ENCODE measurements at regions not wholly inside any gene's neighbourhood (a gene's known extent, or its start where the extent isn't known, plus 50 kb on each side); places are given as distances from the start of the nearest gene placed in this dataset.
"Not testable (repeated sequence)": the region's sequence is repeated elsewhere in the genome, so short reads cannot be mapped to it uniquely, and the experiment has no call there.

GRCh38 chr2:184294831-184295230 lies 303.5 kb upstream of the ZNF804A start:
- Histone ChIP-seq H3K27me3 (ENCODE audit: insufficient read depth, low read length) (no peaks in the 10 kb centered on the region), H3K36me3 (ENCODE audit: insufficient read depth, low read length) (no peaks in the 10 kb centered on the region), H3K79me2 (ENCODE audit: control insufficient read depth, insufficient read depth, low read length, unreplicated experiment) (no peaks in the 10 kb centered on the region), H3K4me3 (ENCODE audit: low read depth, low read length) (no peak overlapping the region), H2AFZ (ENCODE audit: low read length, unreplicated experiment) (no peak overlapping the region), H3K27ac (ENCODE audit: low read depth, low read length) (no peak overlapping the region), H3K4me1 (ENCODE audit: control insufficient read depth, insufficient read depth, low read length, unreplicated experiment) (no peaks in the 10 kb centered on the region)

- no peak overlapping the region for H3K4me3 ChIP-seq (ENCODE audit: low read depth, low read length)
- H3K27me3 ChIP-seq (ENCODE audit: insufficient read depth, low read length): no peaks in the 10 kb centered on the region
- H2AFZ ChIP-seq (ENCODE audit: low read length, unreplicated experiment): no peak overlapping the region
- H3K27ac ChIP-seq (ENCODE audit: low read depth, low read length): no peak overlapping the region
- no peaks in the 10 kb centered on the region for H3K36me3 ChIP-seq (ENCODE audit: insufficient read depth, low read length)
- H3K79me2 ChIP-seq (ENCODE audit: control insufficient read depth, insufficient read depth, low read length, unreplicated experiment): no peaks in the 10 kb centered on the region
- no peaks in the 10 kb centered on the region for H3K4me1 ChIP-seq (ENCODE audit: control insufficient read depth, insufficient read depth, low read length, unreplicated experiment)
Observed at GRCh38 chr2:184297085-184297484, 301.2 kb upstream of the ZNF804A start.

DNA sequence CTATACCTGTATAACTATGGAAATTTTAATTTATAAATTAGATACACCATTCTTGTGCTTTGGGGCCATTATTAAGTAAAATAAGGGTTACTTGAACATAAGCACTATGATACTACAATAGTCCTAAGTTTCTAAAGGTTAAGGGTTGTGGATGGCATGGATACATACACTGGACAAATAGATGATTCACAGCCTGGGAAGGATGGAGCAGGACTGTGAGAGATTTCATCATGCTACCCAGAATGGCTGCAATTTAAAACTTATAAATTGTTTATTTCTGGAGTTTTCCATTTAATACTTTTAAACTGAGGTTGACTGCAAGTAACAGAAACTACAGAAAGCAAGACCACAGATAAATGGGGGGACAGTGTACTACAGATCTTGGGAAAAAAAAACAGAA lies 295.8 kb upstream of the ZNF804A start:
- H3K4me3 ChIP-seq (ENCODE audit: low read depth, low read length): no peak overlapping the region
- no peak overlapping the region for H3K27ac ChIP-seq (ENCODE audit: low read depth, low read length)
- no peaks in the 10 kb centered on the region for H3K79me2 ChIP-seq (ENCODE audit: control insufficient read depth, insufficient read depth, low read length, unreplicated experiment)
- H3K36me3 ChIP-seq (ENCODE audit: insufficient read depth, low read length): no peaks in the 10 kb centered on the region
- no peaks in the 10 kb centered on the region for H3K4me1 ChIP-seq (ENCODE audit: control insufficient read depth, insufficient read depth, low read length, unreplicated experiment)
- no peaks in the 10 kb centered on the region for H3K27me3 ChIP-seq (ENCODE audit: insufficient read depth, low read length)
- H2AFZ ChIP-seq (ENCODE audit: low read length, unreplicated experiment): no peak overlapping the region

DNA sequence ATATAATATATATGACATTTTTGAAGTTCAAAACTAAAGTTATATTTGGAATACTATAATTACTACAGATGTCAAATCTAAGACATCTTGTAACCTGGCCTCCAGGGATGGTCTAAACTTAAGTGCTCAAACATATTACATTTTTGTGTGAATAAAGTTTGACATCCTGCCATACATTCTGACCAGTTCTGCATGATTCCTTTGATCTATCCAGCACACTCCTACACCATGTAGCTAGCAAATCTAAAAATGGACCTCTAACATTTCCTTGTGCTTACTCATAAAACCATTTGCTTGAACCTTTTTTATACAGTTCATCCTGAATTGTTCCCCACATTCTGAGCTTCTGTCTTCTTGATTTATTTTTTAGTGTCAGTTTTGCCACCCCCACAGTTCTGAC lies 294.3 kb upstream of the ZNF804A start:
- Histone ChIP-seq H3K79me2 (ENCODE audit: control insufficient read depth, insufficient read depth, low read length, unreplicated experiment) (no peaks in the 10 kb centered on the region), H3K36me3 (ENCODE audit: insufficient read depth, low read length) (no peaks in the 10 kb centered on the region), H3K4me3 (ENCODE audit: low read depth, low read length) (no peak overlapping the region), H2AFZ (ENCODE audit: low read length, unreplicated experiment) (no peak overlapping the region), H3K4me1 (ENCODE audit: control insufficient read depth, insufficient read depth, low read length, unreplicated experiment) (no peaks in the 10 kb centered on the region), H3K27me3 (ENCODE audit: insufficient read depth, low read length) (no peaks in the 10 kb centered on the region), H3K27ac (ENCODE audit: low read depth, low read length) (no peak overlapping the region)

DNA sequence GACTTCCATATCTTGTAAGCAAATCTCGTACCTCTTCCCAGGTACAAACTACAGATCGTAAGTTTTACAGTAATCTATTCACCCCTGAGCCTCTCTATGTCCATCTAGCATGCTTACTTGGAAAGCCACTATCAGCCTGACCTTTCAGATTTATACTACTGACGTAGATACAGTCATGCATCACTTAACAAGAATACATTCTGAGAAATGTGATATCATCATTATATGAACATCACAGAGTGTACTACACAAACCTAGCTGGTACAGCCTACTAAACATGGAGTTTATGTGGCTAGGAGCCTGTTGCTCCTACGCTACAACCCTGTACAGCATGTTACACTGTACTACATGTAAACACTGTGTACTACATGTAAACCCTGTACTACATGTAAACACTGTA lies 293.2 kb upstream of the ZNF804A start:
- Histone ChIP-seq H3K4me1 (ENCODE audit: control insufficient read depth, insufficient read depth, low read length, unreplicated experiment) (no peaks in the 10 kb centered on the region), H3K27me3 (ENCODE audit: insufficient read depth, low read length) (no peaks in the 10 kb centered on the region), H3K27ac (ENCODE audit: low read depth, low read length) (no peak overlapping the region), H3K4me3 (ENCODE audit: low read depth, low read length) (no peak overlapping the region), H2AFZ (ENCODE audit: low read length, unreplicated experiment) (no peak overlapping the region), H3K79me2 (ENCODE audit: control insufficient read depth, insufficient read depth, low read length, unreplicated experiment) (no peaks in the 10 kb centered on the region), H3K36me3 (ENCODE audit: insufficient read depth, low read length) (no peaks in the 10 kb centered on the region)

DNA sequence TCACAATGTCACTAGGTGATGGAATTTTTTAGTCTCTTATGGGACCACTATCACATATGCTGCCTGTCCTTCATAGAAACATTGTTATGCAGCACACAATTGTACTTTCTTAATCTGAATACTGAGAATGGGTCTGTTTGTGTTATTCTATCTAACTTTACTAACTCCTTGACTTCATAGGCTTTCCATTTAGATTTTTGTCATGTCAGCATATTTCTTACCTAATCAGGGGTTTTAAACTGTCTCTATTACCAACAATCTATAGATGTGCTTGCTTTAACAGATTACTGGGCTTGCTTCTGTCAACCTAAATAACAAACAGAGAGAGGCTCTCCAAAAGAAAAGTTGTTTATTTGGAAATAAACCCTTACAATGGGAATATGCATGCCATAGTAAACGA lies 289.6 kb upstream of the ZNF804A start:
- Histone ChIP-seq H2AFZ (ENCODE audit: low read length, unreplicated experiment) (no peak overlapping the region), H3K36me3 (ENCODE audit: insufficient read depth, low read length) (no peaks in the 10 kb centered on the region), H3K4me3 (ENCODE audit: low read depth, low read length) (no peak overlapping the region), H3K79me2 (ENCODE audit: control insufficient read depth, insufficient read depth, low read length, unreplicated experiment) (no peaks in the 10 kb centered on the region), H3K4me1 (ENCODE audit: control insufficient read depth, insufficient read depth, low read length, unreplicated experiment) (no peaks in the 10 kb centered on the region), H3K27ac (ENCODE audit: low read depth, low read length) (no peak overlapping the region), H3K27me3 (ENCODE audit: insufficient read depth, low read length) (no peaks in the 10 kb centered on the region)

DNA sequence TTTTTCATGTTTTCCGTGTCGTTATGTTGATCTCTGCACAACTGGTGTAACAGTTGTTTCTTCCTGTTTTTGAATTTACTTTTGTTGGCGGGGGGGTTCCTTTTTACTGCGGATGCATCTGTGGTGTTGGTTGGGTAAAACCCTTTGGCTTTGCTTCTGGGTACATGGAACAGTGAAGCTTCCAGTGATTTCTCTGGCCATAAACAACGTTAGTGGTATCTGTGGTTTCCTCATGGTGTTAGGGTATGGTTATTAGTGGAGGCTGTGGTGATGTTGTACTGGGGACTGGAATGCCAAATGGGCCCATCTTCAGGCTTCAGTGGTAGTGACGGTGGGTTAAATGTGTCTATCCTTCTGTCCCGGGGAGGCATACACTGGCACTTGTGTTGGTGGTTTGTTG lies 285.4 kb upstream of the ZNF804A start:
- Histone ChIP-seq H3K79me2 (ENCODE audit: control insufficient read depth, insufficient read depth, low read length, unreplicated experiment) (no peaks in the 10 kb centered on the region), H3K4me3 (ENCODE audit: low read depth, low read length) (no peak overlapping the region), H3K4me1 (ENCODE audit: control insufficient read depth, insufficient read depth, low read length, unreplicated experiment) (no peaks in the 10 kb centered on the region), H3K27ac (ENCODE audit: low read depth, low read length) (no peak overlapping the region), H2AFZ (ENCODE audit: low read length, unreplicated experiment) (no peak overlapping the region), H3K27me3 (ENCODE audit: insufficient read depth, low read length) (no peaks in the 10 kb centered on the region), H3K36me3 (ENCODE audit: insufficient read depth, low read length) (no peaks in the 10 kb centered on the region)

DNA sequence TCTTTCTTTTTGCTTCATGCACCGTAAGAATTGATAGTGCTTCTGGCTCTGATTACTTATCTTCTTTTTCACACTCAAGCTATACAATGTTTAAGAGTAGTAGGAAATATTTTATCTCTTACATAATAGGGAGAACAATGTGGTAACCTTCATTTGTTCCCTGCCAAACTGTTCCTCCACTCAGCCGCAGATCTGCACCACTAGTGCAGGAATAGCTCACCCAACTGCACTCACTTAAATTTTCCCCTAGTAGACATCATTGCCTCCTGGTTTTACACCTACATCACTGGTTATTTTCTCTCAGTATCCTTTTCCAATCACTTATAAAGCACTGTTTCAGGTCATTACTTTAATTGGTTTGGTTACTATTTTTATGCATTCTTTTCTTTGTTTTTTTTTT lies 283.5 kb upstream of the ZNF804A start:
- Histone ChIP-seq H3K27ac (ENCODE audit: low read depth, low read length) (no peak overlapping the region), H3K4me1 (ENCODE audit: control insufficient read depth, insufficient read depth, low read length, unreplicated experiment) (no peaks in the 10 kb centered on the region), H3K36me3 (ENCODE audit: insufficient read depth, low read length) (no peaks in the 10 kb centered on the region), H3K79me2 (ENCODE audit: control insufficient read depth, insufficient read depth, low read length, unreplicated experiment) (no peaks in the 10 kb centered on the region), H3K27me3 (ENCODE audit: insufficient read depth, low read length) (no peaks in the 10 kb centered on the region), H3K4me3 (ENCODE audit: low read depth, low read length) (no peak overlapping the region), H2AFZ (ENCODE audit: low read length, unreplicated experiment) (no peak overlapping the region)

- Histone ChIP-seq H3K79me2 (ENCODE audit: control insufficient read depth, insufficient read depth, low read length, unreplicated experiment) (no peaks in the 10 kb centered on the region), H3K27me3 (ENCODE audit: insufficient read depth, low read length) (no peaks in the 10 kb centered on the region), H3K4me1 (ENCODE audit: control insufficient read depth, insufficient read depth, low read length, unreplicated experiment) (no peaks in the 10 kb centered on the region), H3K36me3 (ENCODE audit: insufficient read depth, low read length) (no peaks in the 10 kb centered on the region), H3K4me3 (ENCODE audit: low read depth, low read length) (no peak overlapping the region), H2AFZ (ENCODE audit: low read length, unreplicated experiment) (no peak overlapping the region), H3K27ac (ENCODE audit: low read depth, low read length) (no peak overlapping the region)
Observed at GRCh38 chr2:184316921-184317320, 281.4 kb upstream of the ZNF804A start.

DNA sequence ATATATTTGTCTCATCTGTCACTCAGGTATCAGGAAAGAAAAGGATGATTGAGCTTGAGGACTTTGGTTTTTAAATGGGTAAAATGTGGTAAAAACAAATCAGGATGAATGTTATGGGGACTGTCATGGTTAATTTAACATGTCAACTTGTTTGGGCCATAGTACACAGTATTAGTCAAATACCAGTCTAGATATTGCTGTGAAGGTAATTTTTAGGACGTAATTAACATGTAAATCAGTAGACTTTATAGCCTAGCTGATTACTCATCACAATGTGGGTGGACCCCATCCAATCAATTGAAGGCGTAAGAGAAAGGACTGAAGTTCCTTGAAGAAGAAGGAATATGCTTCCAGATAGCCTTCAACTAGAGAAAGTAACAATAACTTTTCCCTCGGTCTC lies 275.7 kb upstream of the ZNF804A start:
- no peaks in the 10 kb centered on the region for H3K4me1 ChIP-seq (ENCODE audit: control insufficient read depth, insufficient read depth, low read length, unreplicated experiment)
- H3K36me3 ChIP-seq (ENCODE audit: insufficient read depth, low read length): no peaks in the 10 kb centered on the region
- H2AFZ ChIP-seq (ENCODE audit: low read length, unreplicated experiment): no peak overlapping the region
- no peaks in the 10 kb centered on the region for H3K27me3 ChIP-seq (ENCODE audit: insufficient read depth, low read length)
- H3K79me2 ChIP-seq (ENCODE audit: control insufficient read depth, insufficient read depth, low read length, unreplicated experiment): no peaks in the 10 kb centered on the region
- H3K27ac ChIP-seq (ENCODE audit: low read depth, low read length): no peak overlapping the region
- H3K4me3 ChIP-seq (ENCODE audit: low read depth, low read length): no peak overlapping the region

DNA sequence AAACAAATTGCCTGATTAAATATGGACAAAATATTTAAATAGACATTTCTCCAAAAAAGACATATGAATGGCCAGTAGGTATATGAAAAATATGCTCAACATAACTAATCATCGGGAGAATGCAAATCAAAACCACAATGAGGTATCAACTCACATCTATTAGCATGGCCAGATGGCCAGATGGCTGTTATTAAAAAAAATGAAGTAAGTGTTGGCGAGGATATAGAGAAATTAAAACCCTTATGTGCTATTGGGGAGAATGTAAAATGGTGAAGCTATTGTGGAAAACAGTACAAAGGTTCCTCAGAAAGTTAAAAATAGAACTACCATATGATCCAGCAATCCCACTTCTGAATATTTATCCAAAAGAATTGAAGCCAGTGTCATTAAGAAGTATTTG lies 272.3 kb upstream of the ZNF804A start:
- Histone ChIP-seq H3K27me3 (ENCODE audit: insufficient read depth, low read length) (no peaks in the 10 kb centered on the region), H3K36me3 (ENCODE audit: insufficient read depth, low read length) (no peaks in the 10 kb centered on the region), H2AFZ (ENCODE audit: low read length, unreplicated experiment) (no peak overlapping the region), H3K4me1 (ENCODE audit: control insufficient read depth, insufficient read depth, low read length, unreplicated experiment) (no peaks in the 10 kb centered on the region), H3K79me2 (ENCODE audit: control insufficient read depth, insufficient read depth, low read length, unreplicated experiment) (no peaks in the 10 kb centered on the region), H3K27ac (ENCODE audit: low read depth, low read length) (no peak overlapping the region), H3K4me3 (ENCODE audit: low read depth, low read length) (no peak overlapping the region)

GRCh38 chr2:184327805-184328204 lies 270.5 kb upstream of the ZNF804A start:
- not testable (repeated sequence) for H3K27ac ChIP-seq (ENCODE audit: low read depth, low read length); H3K4me1 ChIP-seq (ENCODE audit: control insufficient read depth, insufficient read depth, low read length, unreplicated experiment); H3K79me2 ChIP-seq (ENCODE audit: control insufficient read depth, insufficient read depth, low read length, unreplicated experiment); H3K4me3 ChIP-seq (ENCODE audit: low read depth, low read length); H3K27me3 ChIP-seq (ENCODE audit: insufficient read depth, low read length); H3K36me3 ChIP-seq (ENCODE audit: insufficient read depth, low read length); H2AFZ ChIP-seq (ENCODE audit: low read length, unreplicated experiment)

Measured in ACC112 (cell line).